Omental fat pad (tissue), 3 donors: ENCODE measurements at regions not wholly inside any gene's neighbourhood (a gene's known extent, or its start where the extent isn't known, plus 50 kb on each side); places are given as distances from the start of the nearest gene placed in this dataset.

Experiments used
- ATAC-seq: fragments of 150-250 bp; one replicate; pipeline ENCODE4 v1.9.1; 2016; ENCODE audit warnings: mild to moderate bottlenecking, moderate library complexity; ENCODE audit not compliant: low FRiP score
- DNase-seq: peaks from one replicate; pipeline ENCODE4 v3.0.0-alpha.2; 2019; ENCODE audit warnings: low spot score
- CTCF ChIP-seq, 3 donors: fragments of 450-650 bp; IDR thresholded peaks; one replicate each; pipeline ENCODE4 v1.5.1; 2016 to 2017; ENCODE audit warnings: antibody characterized with exemption in 3 of 3, mild to moderate bottlenecking in 3 of 3, moderate library complexity in 2 of 3

GRCh38 chr2:177015356-177015923 is 197.2 kb upstream of the HNRNPA3 start:
- no peak for DNase-seq
- no peak for TF ChIP-seq CTCF (IDR thresholded peaks at IDR 0.05)
- no peak for ATAC-seq

- ATAC-seq, result no peak
- no peak for DNase-seq
- TF ChIP-seq CTCF (IDR thresholded peaks at IDR 0.05), result no peak
These were observed 192.0 kb upstream of the HNRNPA3 start for GRCh38 chr2:177020524-177021119.

- TF ChIP-seq CTCF (IDR thresholded peaks at IDR 0.05), result no peak
- ATAC-seq (no peak), DNase-seq (no peak)
These were observed 190.8 kb upstream of the HNRNPA3 start for GRCh38 chr2:177021706-177022343.

- ATAC-seq (no peak), DNase-seq (no peak)
- no peak for TF ChIP-seq CTCF (IDR thresholded peaks at IDR 0.05)
These were observed 187.8 kb upstream of the HNRNPA3 start for GRCh38 chr2:177024765-177025164.

GRCh38 chr2:177026253-177026652 is 186.3 kb upstream of the HNRNPA3 start:
- no peak for TF ChIP-seq CTCF (IDR thresholded peaks at IDR 0.05)
- no peak for ATAC-seq
- DNase-seq, result no peak

- no peak for ATAC-seq
- no peak for TF ChIP-seq CTCF (IDR thresholded peaks at IDR 0.05)
- no peak for DNase-seq
These were observed 185.6 kb upstream of the HNRNPA3 start for GRCh38 chr2:177026956-177027355.

GRCh38 chr2:177028296-177028695 is 184.3 kb upstream of the HNRNPA3 start:
- TF ChIP-seq CTCF (IDR thresholded peaks at IDR 0.05), result no peak
- DNase-seq (no peak), ATAC-seq (no peak)
